22Rv1 (cell line): ENCODE measurements at regions not wholly inside any gene's neighbourhood (a gene's known extent, or its start where the extent isn't known, plus 50 kb on each side); places are given as distances from the start of the nearest gene placed in this dataset.

Experiments
- H3K27ac ChIP-seq: fragments of 450-650 bp; 2 replicates; pipeline ENCODE4 v1.5.1; 2017
- CTCF ChIP-seq: fragments of 450-650 bp; IDR thresholded peaks from 2 replicates; pipeline ENCODE4 v1.5.1; 2017; ENCODE audit warnings: mild to moderate bottlenecking
- ZFX ChIP-seq: fragments of 450-650 bp; IDR thresholded peaks from 2 replicates; pipeline ENCODE4 v1.6.1; 2017; ENCODE audit warnings: antibody characterized with exemption, borderline replicate concordance

DNA sequence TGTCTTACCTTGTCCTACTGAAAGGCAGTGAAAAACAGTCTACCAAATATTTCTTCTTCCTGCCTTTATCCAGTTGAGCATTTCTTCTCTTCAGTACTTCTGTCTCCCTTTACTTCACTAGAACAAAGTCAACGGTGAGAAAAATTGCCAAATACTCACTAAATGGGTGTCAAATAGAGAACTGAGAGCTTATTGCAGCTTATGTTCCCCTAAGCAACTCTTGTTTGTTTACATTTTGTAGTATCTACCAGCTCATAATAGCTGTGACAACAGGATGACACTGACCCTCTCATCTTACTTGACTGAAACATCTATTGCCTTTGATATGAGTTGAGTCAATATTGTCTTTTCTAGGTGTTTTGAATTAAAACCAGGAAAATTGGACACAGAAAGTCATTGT is 327.9 kb upstream of the SORCS1 start:
- no peak overlapping the region for H3K27ac ChIP-seq
- no peak for TF ChIP-seq ZFX
- no peak for TF ChIP-seq CTCF

DNA sequence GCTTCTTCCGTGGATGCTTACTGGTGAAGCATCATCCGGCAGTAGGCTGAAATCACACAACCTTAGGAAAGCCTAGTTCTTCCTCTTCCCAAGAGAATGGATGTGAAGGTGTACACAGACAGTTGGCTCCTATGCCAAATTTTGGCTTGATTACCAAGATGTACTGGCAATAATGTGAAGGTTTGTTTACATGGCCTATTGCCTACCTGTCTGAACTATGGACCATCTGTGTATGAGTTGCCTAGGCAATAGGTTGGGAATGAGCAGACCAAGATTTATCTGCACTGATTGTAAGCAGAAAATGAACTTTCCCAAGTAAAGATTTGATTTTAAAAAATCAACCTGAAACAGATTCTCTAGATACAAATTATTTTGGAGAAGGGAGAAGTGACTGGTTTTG is 325.9 kb upstream of the SORCS1 start:
- no peak overlapping the region for H3K27ac ChIP-seq
- no peak for TF ChIP-seq ZFX
- no peak for TF ChIP-seq CTCF

GRCh38 chr10:107487284-107487683 is 322.8 kb upstream of the SORCS1 start:
- TF ChIP-seq ZFX, result no peak
- no peak for TF ChIP-seq CTCF
- H3K27ac ChIP-seq, result no peak overlapping the region

- no peak overlapping the region for H3K27ac ChIP-seq
- TF ChIP-seq ZFX (no peak), CTCF (no peak)
Observed at GRCh38 chr10:107485019-107485418, 320.5 kb upstream of the SORCS1 start.

GRCh38 chr10:107481881-107482280 is 317.4 kb upstream of the SORCS1 start:
- no peak for TF ChIP-seq CTCF
- no peak for TF ChIP-seq ZFX
- no peak overlapping the region for H3K27ac ChIP-seq

- TF ChIP-seq ZFX, result no peak
- no peak overlapping the region for H3K27ac ChIP-seq
Observed at GRCh38 chr10:107481224-107481623, 316.7 kb upstream of the SORCS1 start.

- TF ChIP-seq ZFX (no peak), CTCF (no peak)
- no peak overlapping the region for H3K27ac ChIP-seq
Observed at GRCh38 chr10:107480781-107481180, 316.3 kb upstream of the SORCS1 start.

- no peak for TF ChIP-seq ZFX
- no peak for TF ChIP-seq CTCF
Observed at GRCh38 chr10:107477266-107477665, 312.8 kb upstream of the SORCS1 start.

More at GRCh38 chr10:107477266-107477665, 312.8 kb upstream of the SORCS1 start:
- H3K27ac ChIP-seq, result no peak overlapping the region
